ENCODE measurements at regions not wholly inside any gene's neighbourhood (a gene's known extent, or its start where the extent isn't known, plus 50 kb on each side); places are given as distances from the start of the nearest gene placed in this dataset.

DNA sequence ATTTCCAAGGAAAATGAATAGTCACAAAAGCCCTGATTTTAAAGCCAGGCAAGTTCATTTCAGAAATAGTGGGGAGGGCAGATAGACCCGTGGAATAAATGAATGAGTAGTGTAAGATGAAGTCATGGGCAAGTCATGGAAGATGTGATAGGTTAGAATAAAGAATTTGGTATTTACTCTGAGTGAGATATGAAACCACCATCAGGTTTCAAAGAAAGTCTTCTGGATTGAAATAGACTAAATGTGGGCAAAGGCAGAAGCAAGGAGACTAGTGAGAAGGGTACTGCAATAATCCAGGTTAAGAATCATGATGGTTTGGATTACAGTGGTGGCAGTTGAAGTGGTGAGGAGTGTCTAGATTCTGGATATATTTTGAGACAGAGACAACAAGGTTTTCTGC lies 218.5 kb upstream of the AFF2 start:
- FAIRE-seq (no peak), DNase-seq (ENCODE audit: insufficient read length, low spot score) (no peak)
- TF ChIP-seq CTCF (IDR thresholded peaks at IDR 0.05; ENCODE audit: insufficient read depth, missing control alignments) = no peak

DNA sequence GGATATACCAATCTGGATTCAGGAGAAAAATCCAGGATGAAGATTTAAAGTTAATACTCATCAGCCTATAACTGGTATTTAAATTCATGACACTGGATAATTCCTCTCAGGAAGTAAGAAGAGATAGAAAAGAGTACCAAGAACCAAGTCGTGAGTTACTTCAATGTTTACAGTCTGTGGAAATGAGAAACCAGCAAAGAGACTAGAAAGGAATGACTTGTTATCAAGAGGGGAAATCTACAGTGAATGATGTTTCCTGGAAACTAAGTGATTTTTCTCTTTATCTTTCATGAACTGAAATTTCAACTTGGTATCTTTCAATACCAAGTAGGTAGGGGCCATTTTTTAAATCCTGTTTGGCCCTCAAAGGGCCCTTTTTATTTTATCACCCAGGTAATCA lies 217.9 kb upstream of the AFF2 start:
- TF ChIP-seq CTCF (IDR thresholded peaks at IDR 0.05; ENCODE audit: insufficient read depth, missing control alignments) = no peak
- no peak for FAIRE-seq

GRCh38 chrX:148284056-148284455 lies 216.4 kb upstream of the AFF2 start:
- TF ChIP-seq CTCF (IDR thresholded peaks at IDR 0.05; ENCODE audit: insufficient read depth, missing control alignments) = no peak
- FAIRE-seq (no peak), DNase-seq (ENCODE audit: insufficient read length, low spot score) (no peak)

More for the DNA sequence above, 217.9 kb upstream of the AFF2 start:
- DNase-seq (ENCODE audit: insufficient read length, low spot score) = no peak

- no peak for TF ChIP-seq CTCF (IDR thresholded peaks at IDR 0.05; ENCODE audit: insufficient read depth, missing control alignments)
- DNase-seq (ENCODE audit: insufficient read length, low spot score) = no peak
- FAIRE-seq = no peak
Measured at GRCh38 chrX:148284821-148285220, 215.6 kb upstream of the AFF2 start.

GRCh38 chrX:148288451-148288850 lies 212.0 kb upstream of the AFF2 start:
- FAIRE-seq = no peak
- DNase-seq (ENCODE audit: insufficient read length, low spot score) = no peak
- no peak for TF ChIP-seq CTCF (IDR thresholded peaks at IDR 0.05; ENCODE audit: insufficient read depth, missing control alignments)

DNA sequence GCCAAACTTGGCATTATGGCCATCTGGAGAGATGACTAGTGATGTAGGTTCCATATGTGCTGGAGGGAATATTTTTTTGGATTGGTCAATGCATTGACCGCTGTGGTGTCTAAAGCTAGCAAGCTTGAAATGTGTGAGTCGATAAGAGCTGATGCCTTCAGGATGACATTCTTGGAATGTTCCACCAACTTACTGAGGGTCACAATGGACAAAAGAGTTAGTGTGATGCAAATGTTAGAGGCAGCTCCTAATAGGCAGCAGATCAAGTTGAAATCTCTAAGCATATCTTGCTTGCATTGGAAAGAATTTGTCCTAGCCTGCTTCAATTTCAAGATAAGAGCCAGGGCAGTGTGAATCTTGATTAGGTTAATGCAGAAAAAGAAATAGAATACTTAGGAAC lies 210.4 kb upstream of the AFF2 start:
- no peak for FAIRE-seq
- no peak for TF ChIP-seq CTCF (IDR thresholded peaks at IDR 0.05; ENCODE audit: insufficient read depth, missing control alignments)

GRCh38 chrX:148290931-148291330 lies 209.5 kb upstream of the AFF2 start:
- TF ChIP-seq CTCF (IDR thresholded peaks at IDR 0.05; ENCODE audit: insufficient read depth, missing control alignments) = no peak
- FAIRE-seq (no peak), DNase-seq (ENCODE audit: insufficient read length, low spot score) (no peak)

More for the DNA sequence above, 210.4 kb upstream of the AFF2 start:
- no peak for DNase-seq (ENCODE audit: insufficient read length, low spot score)

Measured in D721Med (cell line).